ENCODE measurements at regions not wholly inside any gene's neighbourhood (a gene's known extent, or its start where the extent isn't known, plus 50 kb on each side); places are given as distances from the start of the nearest gene placed in this dataset.

DNA sequence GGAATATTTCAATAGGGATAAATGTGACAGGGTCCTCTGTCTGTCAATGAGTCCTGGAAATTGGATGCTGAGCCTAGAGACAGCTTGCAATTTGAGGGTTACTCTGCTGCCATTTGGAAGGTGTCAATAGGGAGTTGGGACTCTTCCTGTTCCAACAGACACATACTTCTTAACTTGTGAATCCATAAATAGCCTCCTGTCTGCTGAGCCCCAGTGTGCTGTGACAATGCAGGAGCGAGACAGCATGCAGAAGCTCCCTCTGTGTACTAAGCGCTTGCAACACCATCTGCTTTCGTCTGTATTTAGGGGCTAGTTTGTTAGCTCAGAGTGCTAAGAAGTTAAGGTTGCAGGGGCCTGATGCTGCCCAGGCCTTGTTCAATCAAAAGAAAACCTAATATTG is 58.5 kb upstream of the GPR12 start:
- TF ChIP-seq CBX3 (IDR thresholded peaks at IDR 0.05; ENCODE audit: low read depth), result no peak
- TF ChIP-seq, protein P1, sequence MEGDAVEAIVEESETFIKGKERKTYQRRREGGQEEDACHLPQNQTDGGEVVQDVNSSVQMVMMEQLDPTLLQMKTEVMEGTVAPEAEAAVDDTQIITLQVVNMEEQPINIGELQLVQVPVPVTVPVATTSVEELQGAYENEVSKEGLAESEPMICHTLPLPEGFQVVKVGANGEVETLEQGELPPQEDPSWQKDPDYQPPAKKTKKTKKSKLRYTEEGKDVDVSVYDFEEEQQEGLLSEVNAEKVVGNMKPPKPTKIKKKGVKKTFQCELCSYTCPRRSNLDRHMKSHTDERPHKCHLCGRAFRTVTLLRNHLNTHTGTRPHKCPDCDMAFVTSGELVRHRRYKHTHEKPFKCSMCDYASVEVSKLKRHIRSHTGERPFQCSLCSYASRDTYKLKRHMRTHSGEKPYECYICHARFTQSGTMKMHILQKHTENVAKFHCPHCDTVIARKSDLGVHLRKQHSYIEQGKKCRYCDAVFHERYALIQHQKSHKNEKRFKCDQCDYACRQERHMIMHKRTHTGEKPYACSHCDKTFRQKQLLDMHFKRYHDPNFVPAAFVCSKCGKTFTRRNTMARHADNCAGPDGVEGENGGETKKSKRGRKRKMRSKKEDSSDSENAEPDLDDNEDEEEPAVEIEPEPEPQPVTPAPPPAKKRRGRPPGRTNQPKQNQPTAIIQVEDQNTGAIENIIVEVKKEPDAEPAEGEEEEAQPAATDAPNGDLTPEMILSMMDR (IDR thresholded peaks at IDR 0.05 in 2 of 3, conservative IDR thresholded peaks at IDR 0.05 in 1 of 3; ENCODE audit: borderline replicate concordance in 1 of 3, insufficient read depth in 1 of 3, low read depth in 2 of 3, low read length in 2 of 3), result no peak
